ENCODE measurements at regions not wholly inside any gene's neighbourhood (a gene's known extent, or its start where the extent isn't known, plus 50 kb on each side); places are given as distances from the start of the nearest gene placed in this dataset.

- TF ChIP-seq, protein P1, sequence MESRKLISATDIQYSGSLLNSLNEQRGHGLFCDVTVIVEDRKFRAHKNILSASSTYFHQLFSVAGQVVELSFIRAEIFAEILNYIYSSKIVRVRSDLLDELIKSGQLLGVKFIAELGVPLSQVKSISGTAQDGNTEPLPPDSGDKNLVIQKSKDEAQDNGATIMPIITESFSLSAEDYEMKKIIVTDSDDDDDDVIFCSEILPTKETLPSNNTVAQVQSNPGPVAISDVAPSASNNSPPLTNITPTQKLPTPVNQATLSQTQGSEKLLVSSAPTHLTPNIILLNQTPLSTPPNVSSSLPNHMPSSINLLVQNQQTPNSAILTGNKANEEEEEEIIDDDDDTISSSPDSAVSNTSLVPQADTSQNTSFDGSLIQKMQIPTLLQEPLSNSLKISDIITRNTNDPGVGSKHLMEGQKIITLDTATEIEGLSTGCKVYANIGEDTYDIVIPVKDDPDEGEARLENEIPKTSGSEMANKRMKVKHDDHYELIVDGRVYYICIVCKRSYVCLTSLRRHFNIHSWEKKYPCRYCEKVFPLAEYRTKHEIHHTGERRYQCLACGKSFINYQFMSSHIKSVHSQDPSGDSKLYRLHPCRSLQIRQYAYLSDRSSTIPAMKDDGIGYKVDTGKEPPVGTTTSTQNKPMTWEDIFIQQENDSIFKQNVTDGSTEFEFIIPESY (IDR thresholded peaks at IDR 0.05; ENCODE audit: extremely low read depth, insufficient replicate concordance, low read length), result no peak
- TF ChIP-seq REST (IDR thresholded peaks at IDR 0.05; ENCODE audit: low read depth), result no peak
- no peak for TF ChIP-seq RAD21 (IDR thresholded peaks at IDR 0.05; ENCODE audit: low read depth)
- no peak for TF ChIP-seq EZH2 (IDR thresholded peaks at IDR 0.05)
- TF ChIP-seq ZFX (IDR thresholded peaks at IDR 0.05), result no peak
- TF ChIP-seq SRF (IDR thresholded peaks at IDR 0.05; ENCODE audit: low read depth), result no peak
These were observed 242.5 kb upstream of the RFX3 start (continued) for GRCh38 chr9:3768286-3768685.

GRCh38 chr9:3762076-3762475 lies 236.3 kb upstream of the RFX3 start:
- H3K9ac ChIP-seq (ENCODE audit: low read length), result no peak overlapping the region
- intact Hi-C loops (cut with micrococcal nuclease), result no loop called here
- no peaks in the 10 kb centered on the region for H3K4me1 ChIP-seq (ENCODE audit: control insufficient read depth in 1 of 2, insufficient read depth in 2 of 2, low read length in 2 of 2)
- DNase-seq (ENCODE audit: low read depth, low spot score) (no peak), ATAC-seq (no peak)
- ChIA-PET POLR2A (no interaction called here), CTCF (no interaction called here), RAD21 (ENCODE audit: low non-redundant PET in 1 of 2, low total read pairs in 2 of 2, uncharacterized antibody in 2 of 2, unreplicated experiment in 2 of 2) (no interaction called here)
- H3K27ac ChIP-seq (ENCODE audit: low read depth, low read length), result no peak overlapping the region
- BruUV-seq (replicated peaks), result no TSS peak
- no peaks in the 10 kb centered on the region for H3K9me3 ChIP-seq (ENCODE audit: control insufficient read depth in 1 of 2, insufficient read depth in 1 of 2, low read depth in 1 of 2, low read length in 2 of 2)
- no peaks in the 10 kb centered on the region for H3K27me3 ChIP-seq (ENCODE audit: insufficient read depth, low read length)
- no peaks in the 10 kb centered on the region for H3K9me2 ChIP-seq (ENCODE audit: insufficient read depth)
- no peaks in the 10 kb centered on the region for H3K79me2 ChIP-seq (ENCODE audit: insufficient read depth, low read length)
- no peaks in the 10 kb centered on the region for H3K36me3 ChIP-seq (ENCODE audit: control insufficient read depth in 1 of 2, insufficient read depth in 2 of 2, low read length in 2 of 2)
- no peak for TF ChIP-seq EGR1 (IDR thresholded peaks at IDR 0.05; ENCODE audit: low read depth)
- TF ChIP-seq JUND (IDR thresholded peaks at IDR 0.05), result no peak
- TF ChIP-seq SRF (IDR thresholded peaks at IDR 0.05; ENCODE audit: low read depth), result no peak
- TF ChIP-seq CEBPB (IDR thresholded peaks at IDR 0.05; ENCODE audit: low read depth), result no peak
- TF ChIP-seq EZH2phosphoT487 (IDR thresholded peaks at IDR 0.05; ENCODE audit: borderline replicate concordance), result no peak
- no peak for TF ChIP-seq RAD21 (IDR thresholded peaks at IDR 0.05; ENCODE audit: low read depth)
- TF ChIP-seq, protein P1 (IDR thresholded peaks at IDR 0.05; ENCODE audit: extremely low read depth, insufficient replicate concordance, low read length), result no peak
- no peak for TF ChIP-seq SP1 (IDR thresholded peaks at IDR 0.05; ENCODE audit: low read depth)
- TF ChIP-seq ZNF274 (IDR thresholded peaks at IDR 0.05; ENCODE audit: low read depth, low read length), result no peak
- no peak overlapping the region for H3K4me3 ChIP-seq (replicated peaks in 1 of 2; ENCODE audit: low read depth in 1 of 2, low read length in 2 of 2)
- H2AFZ ChIP-seq (ENCODE audit: low read depth, low read length, poor library complexity, severe bottlenecking), result no peak overlapping the region
- H3K4me2 ChIP-seq (ENCODE audit: low read length), result no peak overlapping the region
- H4K20me1 ChIP-seq (ENCODE audit: insufficient read depth), result no peaks in the 10 kb centered on the region
